HepG2 (cell line): ENCODE measurements at regions not wholly inside any gene's neighbourhood (a gene's known extent, or its start where the extent isn't known, plus 50 kb on each side); places are given as distances from the start of the nearest gene placed in this dataset.

ENCODE experiments used
- ASH2L ChIP-seq: fragments of 300-600, 200-600 bp; sonication (generic); IDR thresholded peaks from 2 replicates; pipeline ENCODE4 v1.7.0; 2017; ENCODE audit warnings: low read depth, mild to moderate bottlenecking, moderate library complexity, mixed read lengths, low read length; ENCODE audit not compliant: insufficient read length
- CAMTA2 ChIP-seq: sonication (generic); formaldehyde crosslinking; IDR thresholded peaks from 2 replicates; pipeline ENCODE4 v1.4.0; 2020; ENCODE audit warnings: mild to moderate bottlenecking, missing genetic modification reagents, borderline replicate concordance
- CTCF ChIP-seq: sonication (generic); formaldehyde crosslinking; IDR thresholded peaks from 2 replicates; pipeline ENCODE4 v1.5.0; 2020; ENCODE audit warnings: mild to moderate bottlenecking, missing genetic modification reagents, moderate library complexity
- FOXP4 ChIP-seq: sonication (generic); formaldehyde crosslinking; IDR thresholded peaks from 2 replicates; pipeline ENCODE4 v1.4.0; 2020; ENCODE audit warnings: missing genetic modification reagents
- HOXA9 ChIP-seq: sonication (generic); formaldehyde crosslinking; IDR thresholded peaks from 2 replicates; pipeline ENCODE4 v1.8.1; 2022; ENCODE audit warnings: missing genetic modification reagents, mild to moderate bottlenecking, moderate library complexity, borderline replicate concordance
- NR0B2 ChIP-seq: sonication (generic); formaldehyde crosslinking; IDR thresholded peaks from 2 replicates; pipeline ENCODE4 v1.4.0; 2020; ENCODE audit warnings: mild to moderate bottlenecking, missing genetic modification reagents
- SOX5 ChIP-seq: IDR thresholded peaks from 2 replicates; pipeline ENCODE4 v1.6.1; 2016; ENCODE audit warnings: borderline replicate concordance
- U2AF1 ChIP-seq: fragments of 200-400 bp; formaldehyde crosslinking; optimal IDR thresholded peaks from 2 replicates; pipeline ENCODE3; 2017; ENCODE audit warnings: mild to moderate bottlenecking, low read depth, low read length
- ZFP36 ChIP-seq: fragments of 150-350 bp; IDR thresholded peaks from 2 replicates; pipeline ENCODE4 v1.6.1; 2018; ENCODE audit warnings: borderline replicate concordance, low read length, low read depth; ENCODE audit not compliant: partially characterized antibody
- ZFP36L1 ChIP-seq: sonication (generic); formaldehyde crosslinking; IDR thresholded peaks from 2 replicates; pipeline ENCODE4 v1.8.0; 2022; ENCODE audit warnings: mild to moderate bottlenecking, missing genetic modification reagents, moderate library complexity
- ZFP36L2 ChIP-seq: sonication (generic); formaldehyde crosslinking; IDR thresholded peaks from 2 replicates; pipeline ENCODE4 v1.4.0; 2020; ENCODE audit warnings: missing genetic modification reagents
- ZKSCAN8 ChIP-seq: IDR thresholded peaks from 2 replicates; pipeline ENCODE4 v1.6.1; 2016; ENCODE audit warnings: borderline replicate concordance, missing genetic modification reagents, missing compliant biosample characterization
- ZNF562 ChIP-seq: sonication (generic); formaldehyde crosslinking; IDR thresholded peaks from 2 replicates; pipeline ENCODE4 v1.8.0; 2022; ENCODE audit warnings: missing genetic modification reagents, borderline replicate concordance
- ZSCAN29 ChIP-seq: sonication (generic); formaldehyde crosslinking; conservative IDR thresholded peaks from 2 replicates; pipeline ENCODE4 v1.4.0; 2020; ENCODE audit warnings: mild to moderate bottlenecking, missing genetic modification reagents
- TF ChIP-seq, protein P1 (sequence below): sonication (generic); formaldehyde crosslinking; IDR thresholded peaks from one replicate; pipeline ENCODE4 v1.5.1; 2020; ENCODE audit warnings: mild to moderate bottlenecking, missing genetic modification reagents; ENCODE audit errors: not compliant biosample characterization

GRCh38 chr12:93135286-93136239, 206.5 kb upstream of the EEA1 start (continued):
- TF ChIP-seq FOXP4 (CRISPR knock-in tag) = peak; percentile 88
- no peak for TF ChIP-seq HOXA9 (CRISPR knock-in tag)
- peak; percentile 22; the same call in 1 of the 2 replicates for TF ChIP-seq ZFP36L1
- no peak for TF ChIP-seq ZKSCAN8 (CRISPR knock-in tag)
- TF ChIP-seq ZFP36 = no peak
- peak; percentile 34; the same call in 1 of the 2 replicates for TF ChIP-seq SOX5
- TF ChIP-seq ASH2L = peak; percentile 51
- 0 out of 2 replicates have a peak, but pooled peaks have one; percentile 9 for TF ChIP-seq CTCF (CRISPR knock-in tag)
- TF ChIP-seq U2AF1 = no peak
- no peak for TF ChIP-seq ZSCAN29 (CRISPR knock-in tag)
- TF ChIP-seq CAMTA2 (CRISPR knock-in tag) = no peak
- TF ChIP-seq, protein P1, sequence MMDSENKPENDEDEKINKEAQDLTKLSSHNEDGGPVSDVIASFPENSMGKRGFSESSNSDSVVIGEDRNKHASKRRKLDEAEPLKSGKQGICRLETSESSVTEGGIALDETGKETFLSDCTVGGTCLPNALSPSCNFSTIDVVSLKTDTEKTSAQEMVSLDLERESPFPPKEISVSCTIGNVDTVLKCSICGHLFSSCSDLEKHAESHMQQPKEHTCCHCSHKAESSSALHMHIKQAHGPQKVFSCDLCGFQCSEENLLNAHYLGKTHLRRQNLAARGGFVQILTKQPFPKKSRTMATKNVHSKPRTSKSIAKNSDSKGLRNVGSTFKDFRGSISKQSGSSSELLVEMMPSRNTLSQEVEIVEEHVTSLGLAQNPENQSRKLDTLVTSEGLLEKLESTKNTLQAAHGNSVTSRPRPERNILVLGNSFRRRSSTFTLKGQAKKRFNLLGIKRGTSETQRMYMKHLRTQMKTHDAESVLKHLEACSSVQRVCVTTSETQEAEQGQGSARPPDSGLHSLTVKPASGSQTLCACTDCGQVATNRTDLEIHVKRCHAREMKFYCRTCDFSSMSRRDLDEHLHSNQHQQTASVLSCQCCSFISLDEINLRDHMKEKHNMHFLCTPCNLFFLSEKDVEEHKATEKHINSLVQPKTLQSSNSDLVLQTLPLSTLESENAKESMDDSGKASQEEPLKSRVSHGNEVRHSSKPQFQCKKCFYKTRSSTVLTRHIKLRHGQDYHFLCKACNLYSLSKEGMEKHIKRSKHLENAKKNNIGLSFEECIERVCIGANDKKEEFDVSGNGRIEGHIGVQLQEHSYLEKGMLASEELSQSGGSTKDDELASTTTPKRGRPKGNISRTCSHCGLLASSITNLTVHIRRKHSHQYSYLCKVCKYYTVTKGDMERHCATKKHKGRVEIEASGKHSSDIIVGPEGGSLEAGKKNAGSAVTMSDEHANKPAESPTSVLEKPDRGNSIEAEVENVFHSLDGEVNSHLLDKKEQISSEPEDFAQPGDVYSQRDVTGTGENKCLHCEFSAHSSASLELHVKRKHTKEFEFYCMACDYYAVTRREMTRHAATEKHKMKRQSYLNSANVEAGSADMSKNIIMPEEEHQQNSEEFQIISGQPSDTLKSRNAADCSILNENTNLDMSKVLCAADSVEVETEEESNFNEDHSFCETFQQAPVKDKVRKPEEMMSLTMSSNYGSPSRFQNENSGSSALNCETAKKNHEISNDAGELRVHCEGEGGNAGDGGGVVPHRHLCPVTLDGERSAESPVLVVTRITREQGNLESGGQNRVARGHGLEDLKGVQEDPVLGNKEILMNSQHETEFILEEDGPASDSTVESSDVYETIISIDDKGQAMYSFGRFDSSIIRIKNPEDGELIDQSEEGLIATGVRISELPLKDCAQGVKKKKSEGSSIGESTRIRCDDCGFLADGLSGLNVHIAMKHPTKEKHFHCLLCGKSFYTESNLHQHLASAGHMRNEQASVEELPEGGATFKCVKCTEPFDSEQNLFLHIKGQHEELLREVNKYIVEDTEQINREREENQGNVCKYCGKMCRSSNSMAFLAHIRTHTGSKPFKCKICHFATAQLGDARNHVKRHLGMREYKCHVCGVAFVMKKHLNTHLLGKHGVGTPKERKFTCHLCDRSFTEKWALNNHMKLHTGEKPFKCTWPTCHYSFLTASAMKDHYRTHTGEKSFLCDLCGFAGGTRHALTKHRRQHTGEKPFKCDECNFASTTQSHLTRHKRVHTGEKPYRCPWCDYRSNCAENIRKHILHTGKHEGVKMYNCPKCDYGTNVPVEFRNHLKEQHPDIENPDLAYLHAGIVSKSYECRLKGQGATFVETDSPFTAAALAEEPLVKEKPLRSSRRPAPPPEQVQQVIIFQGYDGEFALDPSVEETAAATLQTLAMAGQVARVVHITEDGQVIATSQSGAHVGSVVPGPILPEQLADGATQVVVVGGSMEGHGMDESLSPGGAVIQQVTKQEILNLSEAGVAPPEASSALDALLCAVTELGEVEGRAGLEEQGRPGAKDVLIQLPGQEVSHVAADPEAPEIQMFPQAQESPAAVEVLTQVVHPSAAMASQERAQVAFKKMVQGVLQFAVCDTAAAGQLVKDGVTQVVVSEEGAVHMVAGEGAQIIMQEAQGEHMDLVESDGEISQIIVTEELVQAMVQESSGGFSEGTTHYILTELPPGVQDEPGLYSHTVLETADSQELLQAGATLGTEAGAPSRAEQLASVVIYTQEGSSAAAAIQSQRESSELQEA (CRISPR knock-in tag) = no peak
- no peak for TF ChIP-seq ZNF562 (CRISPR knock-in tag)
- no peak for TF ChIP-seq ZFP36L2 (CRISPR knock-in tag)
- no peak for TF ChIP-seq NR0B2
